22Rv1 (cell line): ENCODE measurements at regions not wholly inside any gene's neighbourhood (a gene's known extent, or its start where the extent isn't known, plus 50 kb on each side); places are given as distances from the start of the nearest gene placed in this dataset.
"Not testable (repeated sequence)": the region's sequence is repeated elsewhere in the genome, so short reads cannot be mapped to it uniquely, and the experiment has no call there.

Experiments
- ZFX ChIP-seq: fragments of 450-650 bp; IDR thresholded peaks from 2 replicates; pipeline ENCODE4 v1.6.1; 2017; ENCODE audit warnings: antibody characterized with exemption, borderline replicate concordance
- TF ChIP-seq, protein P1 (sequence below): fragments of 450-650 bp; IDR thresholded peaks from 2 replicates; pipeline ENCODE4 v1.5.1; 2017; ENCODE audit warnings: mild to moderate bottlenecking

DNA sequence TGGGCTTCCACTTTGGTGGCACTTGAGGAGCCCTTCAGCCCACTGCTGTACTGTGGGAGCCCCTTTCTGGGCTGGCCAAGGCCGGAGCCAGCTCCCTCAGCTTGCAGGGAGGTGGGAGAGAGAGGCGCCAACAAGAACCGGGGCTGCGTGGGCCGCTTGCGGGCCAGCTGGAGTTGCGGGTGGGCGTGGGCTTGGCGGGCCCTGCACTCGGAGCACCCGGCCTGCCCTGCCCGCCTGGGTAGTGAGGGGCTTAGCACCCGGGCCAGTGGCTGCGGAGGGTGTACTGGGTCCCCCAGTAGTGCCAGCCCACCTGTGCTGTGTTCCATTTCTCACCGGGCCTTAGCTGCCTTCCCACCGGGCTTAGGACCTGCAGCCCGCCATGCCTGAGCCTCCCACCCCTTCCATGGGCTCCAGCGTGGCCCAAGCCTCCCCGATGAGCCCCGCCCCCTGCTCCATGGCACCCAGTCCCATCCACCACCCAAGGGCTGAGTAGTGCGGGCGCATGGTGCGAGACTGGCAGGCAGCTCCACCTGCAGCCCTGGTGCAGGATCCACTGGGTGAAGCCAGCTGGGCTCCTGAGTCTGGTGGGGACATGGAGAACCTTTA, 437.9 kb upstream of the API5 start:
- TF ChIP-seq, protein P1, sequence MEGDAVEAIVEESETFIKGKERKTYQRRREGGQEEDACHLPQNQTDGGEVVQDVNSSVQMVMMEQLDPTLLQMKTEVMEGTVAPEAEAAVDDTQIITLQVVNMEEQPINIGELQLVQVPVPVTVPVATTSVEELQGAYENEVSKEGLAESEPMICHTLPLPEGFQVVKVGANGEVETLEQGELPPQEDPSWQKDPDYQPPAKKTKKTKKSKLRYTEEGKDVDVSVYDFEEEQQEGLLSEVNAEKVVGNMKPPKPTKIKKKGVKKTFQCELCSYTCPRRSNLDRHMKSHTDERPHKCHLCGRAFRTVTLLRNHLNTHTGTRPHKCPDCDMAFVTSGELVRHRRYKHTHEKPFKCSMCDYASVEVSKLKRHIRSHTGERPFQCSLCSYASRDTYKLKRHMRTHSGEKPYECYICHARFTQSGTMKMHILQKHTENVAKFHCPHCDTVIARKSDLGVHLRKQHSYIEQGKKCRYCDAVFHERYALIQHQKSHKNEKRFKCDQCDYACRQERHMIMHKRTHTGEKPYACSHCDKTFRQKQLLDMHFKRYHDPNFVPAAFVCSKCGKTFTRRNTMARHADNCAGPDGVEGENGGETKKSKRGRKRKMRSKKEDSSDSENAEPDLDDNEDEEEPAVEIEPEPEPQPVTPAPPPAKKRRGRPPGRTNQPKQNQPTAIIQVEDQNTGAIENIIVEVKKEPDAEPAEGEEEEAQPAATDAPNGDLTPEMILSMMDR: not testable (repeated sequence)
- TF ChIP-seq ZFX: not testable (repeated sequence)
